HL-60 (cell line): ENCODE measurements at regions not wholly inside any gene's neighbourhood (a gene's known extent, or its start where the extent isn't known, plus 50 kb on each side); places are given as distances from the start of the nearest gene placed in this dataset.

Source experiments
- DNase-seq, 2 experiments: peaks; one replicate each; pipeline ENCODE4 v3.0.0-alpha.2; 2010 to 2020; ENCODE audit warnings: low read depth in 1 of 2, low spot score in 1 of 2
- H3K27ac ChIP-seq: fragments of 250-450 bp; sonication (Bioruptor Pico); replicated peaks from 2 replicates; pipeline ENCODE4 v1.5.1; 2020; ENCODE audit warnings: mild to moderate bottlenecking, moderate library complexity
- H3K27me3 ChIP-seq: fragments of 250-450 bp; sonication (Bioruptor Pico); 2 replicates; pipeline ENCODE4 v1.5.1; 2021; ENCODE audit warnings: mild to moderate bottlenecking, moderate library complexity; ENCODE audit not compliant: insufficient read depth, poor library complexity, severe bottlenecking
- H3K4me3 ChIP-seq: replicated peaks from 2 replicates; pipeline ENCODE4 v1.5.1; 2011; ENCODE audit warnings: mild to moderate bottlenecking, control low read depth, low read length; ENCODE audit not compliant: insufficient read depth
- GABPA ChIP-seq: IDR thresholded peaks from 2 replicates; pipeline ENCODE4 v1.6.1; 2012; ENCODE audit warnings: low read depth
- POLR2AphosphoS5 ChIP-seq: IDR thresholded peaks from 2 replicates; pipeline ENCODE4 v1.6.1; 2012; ENCODE audit warnings: low read depth
- SPI1 ChIP-seq: IDR thresholded peaks from 2 replicates; pipeline ENCODE4 v1.6.1; 2012; ENCODE audit warnings: low read depth, mild to moderate bottlenecking, borderline replicate concordance
- TF ChIP-seq, protein P1 (sequence below): IDR thresholded peaks from one replicate; pipeline ENCODE4 v1.5.1; 2011; ENCODE audit warnings: low read length, control low read depth, inconsistent platforms; ENCODE audit not compliant: insufficient read depth
- TF ChIP-seq, protein P2 (sequence below): IDR thresholded peaks from 2 replicates; pipeline ENCODE4 v1.6.1; 2012; ENCODE audit warnings: low read depth; ENCODE audit not compliant: insufficient replicate concordance

DNA sequence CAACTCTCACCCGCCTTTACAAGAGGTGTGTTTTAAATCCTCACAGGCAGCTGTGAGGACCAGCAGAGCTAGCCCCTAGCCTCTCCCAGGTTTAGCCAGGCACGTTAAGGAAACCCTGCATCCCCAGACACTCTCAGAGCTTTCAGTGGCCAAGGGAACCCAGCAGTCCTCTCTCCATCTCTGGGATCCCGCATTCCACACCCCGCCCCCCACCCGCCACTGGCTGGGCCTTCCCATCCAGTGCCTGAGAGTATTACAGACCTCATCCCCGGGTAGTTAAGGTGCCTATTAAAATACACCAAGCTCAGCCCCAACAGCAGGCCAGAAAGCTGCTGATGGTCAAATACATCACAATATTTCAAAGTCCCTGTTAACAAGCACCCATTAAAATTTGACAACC, 256.2 kb downstream of the BCOR start:
- H3K27me3 ChIP-seq, result no peaks in the 10 kb centered on the region
- H3K27ac ChIP-seq, result no peak overlapping the region
- DNase-seq, result no peak
- no peak overlapping the region for H3K4me3 ChIP-seq
- TF ChIP-seq POLR2AphosphoS5 (no peak), GABPA (no peak), SPI1 (no peak)

DNA sequence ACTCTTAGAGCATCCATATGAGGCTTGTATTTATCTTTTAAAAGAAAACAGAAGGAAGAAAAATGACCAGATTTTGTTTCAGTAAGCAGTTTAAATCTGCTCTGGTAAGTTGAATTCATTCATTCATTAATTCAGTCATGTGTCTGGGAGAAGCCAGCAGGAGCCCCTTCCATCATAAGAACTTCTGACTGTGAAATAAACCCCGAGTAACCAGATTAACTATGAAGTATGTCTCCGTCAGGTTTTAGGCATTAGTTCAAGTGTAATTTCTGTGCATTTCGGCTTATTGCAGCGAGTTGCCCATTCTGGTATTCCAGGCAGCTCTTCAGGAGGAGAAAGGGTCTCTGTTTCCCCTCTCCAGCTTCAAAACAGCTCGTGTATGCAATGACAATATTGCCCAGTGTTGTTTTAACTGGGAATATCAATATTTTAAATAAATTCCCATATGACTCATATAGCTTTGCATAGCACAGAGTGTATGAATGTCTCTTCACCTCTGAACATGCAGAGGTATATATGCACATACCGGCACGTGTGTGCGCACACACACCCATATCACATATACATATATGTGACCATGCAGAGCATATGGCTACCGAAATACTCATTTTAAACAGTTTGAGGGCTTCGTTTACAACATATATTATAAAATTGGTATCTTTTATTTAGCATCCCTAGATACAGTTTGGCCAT, 255.3 kb downstream of the BCOR start:
- no peak overlapping the region for H3K27ac ChIP-seq
- H3K27me3 ChIP-seq, result no peaks in the 10 kb centered on the region
- TF ChIP-seq SPI1 (no peak), GABPA (no peak), POLR2AphosphoS5 (no peak)
- TF ChIP-seq, protein P1, sequence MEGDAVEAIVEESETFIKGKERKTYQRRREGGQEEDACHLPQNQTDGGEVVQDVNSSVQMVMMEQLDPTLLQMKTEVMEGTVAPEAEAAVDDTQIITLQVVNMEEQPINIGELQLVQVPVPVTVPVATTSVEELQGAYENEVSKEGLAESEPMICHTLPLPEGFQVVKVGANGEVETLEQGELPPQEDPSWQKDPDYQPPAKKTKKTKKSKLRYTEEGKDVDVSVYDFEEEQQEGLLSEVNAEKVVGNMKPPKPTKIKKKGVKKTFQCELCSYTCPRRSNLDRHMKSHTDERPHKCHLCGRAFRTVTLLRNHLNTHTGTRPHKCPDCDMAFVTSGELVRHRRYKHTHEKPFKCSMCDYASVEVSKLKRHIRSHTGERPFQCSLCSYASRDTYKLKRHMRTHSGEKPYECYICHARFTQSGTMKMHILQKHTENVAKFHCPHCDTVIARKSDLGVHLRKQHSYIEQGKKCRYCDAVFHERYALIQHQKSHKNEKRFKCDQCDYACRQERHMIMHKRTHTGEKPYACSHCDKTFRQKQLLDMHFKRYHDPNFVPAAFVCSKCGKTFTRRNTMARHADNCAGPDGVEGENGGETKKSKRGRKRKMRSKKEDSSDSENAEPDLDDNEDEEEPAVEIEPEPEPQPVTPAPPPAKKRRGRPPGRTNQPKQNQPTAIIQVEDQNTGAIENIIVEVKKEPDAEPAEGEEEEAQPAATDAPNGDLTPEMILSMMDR, result no peak
- TF ChIP-seq, protein P2, sequence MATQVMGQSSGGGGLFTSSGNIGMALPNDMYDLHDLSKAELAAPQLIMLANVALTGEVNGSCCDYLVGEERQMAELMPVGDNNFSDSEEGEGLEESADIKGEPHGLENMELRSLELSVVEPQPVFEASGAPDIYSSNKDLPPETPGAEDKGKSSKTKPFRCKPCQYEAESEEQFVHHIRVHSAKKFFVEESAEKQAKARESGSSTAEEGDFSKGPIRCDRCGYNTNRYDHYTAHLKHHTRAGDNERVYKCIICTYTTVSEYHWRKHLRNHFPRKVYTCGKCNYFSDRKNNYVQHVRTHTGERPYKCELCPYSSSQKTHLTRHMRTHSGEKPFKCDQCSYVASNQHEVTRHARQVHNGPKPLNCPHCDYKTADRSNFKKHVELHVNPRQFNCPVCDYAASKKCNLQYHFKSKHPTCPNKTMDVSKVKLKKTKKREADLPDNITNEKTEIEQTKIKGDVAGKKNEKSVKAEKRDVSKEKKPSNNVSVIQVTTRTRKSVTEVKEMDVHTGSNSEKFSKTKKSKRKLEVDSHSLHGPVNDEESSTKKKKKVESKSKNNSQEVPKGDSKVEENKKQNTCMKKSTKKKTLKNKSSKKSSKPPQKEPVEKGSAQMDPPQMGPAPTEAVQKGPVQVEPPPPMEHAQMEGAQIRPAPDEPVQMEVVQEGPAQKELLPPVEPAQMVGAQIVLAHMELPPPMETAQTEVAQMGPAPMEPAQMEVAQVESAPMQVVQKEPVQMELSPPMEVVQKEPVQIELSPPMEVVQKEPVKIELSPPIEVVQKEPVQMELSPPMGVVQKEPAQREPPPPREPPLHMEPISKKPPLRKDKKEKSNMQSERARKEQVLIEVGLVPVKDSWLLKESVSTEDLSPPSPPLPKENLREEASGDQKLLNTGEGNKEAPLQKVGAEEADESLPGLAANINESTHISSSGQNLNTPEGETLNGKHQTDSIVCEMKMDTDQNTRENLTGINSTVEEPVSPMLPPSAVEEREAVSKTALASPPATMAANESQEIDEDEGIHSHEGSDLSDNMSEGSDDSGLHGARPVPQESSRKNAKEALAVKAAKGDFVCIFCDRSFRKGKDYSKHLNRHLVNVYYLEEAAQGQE, result no peak
- no peak for DNase-seq
- H3K4me3 ChIP-seq, result no peak overlapping the region

DNA sequence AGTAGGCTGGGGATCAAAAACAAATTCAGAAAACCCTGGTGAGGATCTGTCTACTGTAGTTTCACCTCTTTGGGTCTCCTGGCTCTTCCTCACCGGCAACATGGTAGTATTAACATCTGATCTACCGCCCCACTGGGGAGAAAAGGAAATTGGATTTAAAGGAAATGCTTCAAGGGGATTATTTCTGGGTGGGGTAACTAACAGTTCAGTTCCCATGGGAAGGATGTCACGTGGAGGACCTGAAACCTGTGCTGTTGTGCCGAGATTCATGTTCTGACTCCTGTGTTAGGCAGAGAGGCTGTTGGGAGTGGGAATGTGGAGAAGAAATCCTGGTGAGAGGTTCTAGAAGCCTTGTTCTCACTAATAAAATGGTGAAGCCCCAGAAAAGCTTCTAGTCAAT, 254.4 kb downstream of the BCOR start:
- no peak overlapping the region for H3K27ac ChIP-seq
- TF ChIP-seq, protein P2, result no peak
- TF ChIP-seq, protein P1, result no peak
- TF ChIP-seq POLR2AphosphoS5 (no peak), GABPA (no peak), SPI1 (no peak)
- DNase-seq, result no peak
- H3K27me3 ChIP-seq, result no peaks in the 10 kb centered on the region
- H3K4me3 ChIP-seq, result no peak overlapping the region

DNA sequence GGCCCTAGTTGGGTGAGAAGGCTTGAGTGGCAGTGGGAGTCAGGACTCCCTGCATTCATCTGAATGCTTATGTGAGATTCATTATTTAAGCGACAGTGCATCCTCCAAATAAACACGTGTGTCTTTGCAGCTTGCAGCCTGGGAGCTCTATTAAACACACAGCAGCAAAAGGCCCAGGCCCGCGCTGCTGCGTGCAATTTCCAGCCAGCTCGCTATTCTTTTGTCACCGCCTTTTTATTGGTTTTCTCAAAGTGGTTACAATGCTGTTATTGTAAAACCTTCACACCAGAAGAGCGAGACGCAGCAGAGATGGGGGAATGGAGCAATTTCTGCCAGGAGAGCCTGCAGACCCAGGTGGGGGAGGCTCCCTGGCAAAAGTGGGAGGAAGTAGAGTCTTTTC, 252.5 kb downstream of the BCOR start:
- no peak for TF ChIP-seq SPI1
- TF ChIP-seq POLR2AphosphoS5, result no peak
- no peak for TF ChIP-seq GABPA
- TF ChIP-seq, protein P1, result no peak
- TF ChIP-seq, protein P2, result no peak
- Histone ChIP-seq H3K27ac (no peak overlapping the region), H3K4me3 (no peak overlapping the region), H3K27me3 (no peaks in the 10 kb centered on the region)
- DNase-seq, result no peak
